ENCODE measurements at regions not wholly inside any gene's neighbourhood (a gene's known extent, or its start where the extent isn't known, plus 50 kb on each side); places are given as distances from the start of the nearest gene placed in this dataset.

- Mint-ChIP-seq H3K27me3 (peaks cover 79% of the 10 kb centered on the region), H3K27ac (no peak overlapping the region), H3K4me3 (no peak overlapping the region), H3K36me3 (ENCODE audit: low read depth) (no peaks in the 10 kb centered on the region), H3K4me1 (no peaks in the 10 kb centered on the region)
- H3K9me3 ChIP-seq (ENCODE audit: control insufficient read depth, low read length, poor library complexity, severe bottlenecking) = no peaks in the 10 kb centered on the region
- no peak for ATAC-seq
- no peak for DNase-seq
These were observed 352.1 kb downstream of the MTX2 start for GRCh38 chr2:176621350-176621749.

GRCh38 chr2:176622792-176623191 is 353.6 kb downstream of the MTX2 start:
- Mint-ChIP-seq H3K4me3 (no peak overlapping the region), H3K4me1 (no peaks in the 10 kb centered on the region), H3K27me3 (peaks cover 87% of the 10 kb centered on the region), H3K27ac (no peak overlapping the region), H3K36me3 (ENCODE audit: low read depth) (no peaks in the 10 kb centered on the region)
- H3K9me3 ChIP-seq (ENCODE audit: control insufficient read depth, low read length, poor library complexity, severe bottlenecking) = no peaks in the 10 kb centered on the region
- ATAC-seq (no peak), DNase-seq (no peak)

GRCh38 chr2:176626796-176627195 is 357.6 kb downstream of the MTX2 start:
- Mint-ChIP-seq H3K36me3 (ENCODE audit: low read depth) (no peaks in the 10 kb centered on the region), H3K27ac (no peak overlapping the region)
- no peak for DNase-seq

GRCh38 chr2:176628438-176628837 is 359.2 kb downstream of the MTX2 start:
- H3K9me3 ChIP-seq (ENCODE audit: control insufficient read depth, low read length, poor library complexity, severe bottlenecking) = no peaks in the 10 kb centered on the region
- H3K27me3 Mint-ChIP-seq = peaks cover 72% of the 10 kb centered on the region
- peaks cover 2% of the 10 kb centered on the region for H3K4me1 Mint-ChIP-seq
- no peaks in the 10 kb centered on the region for H3K36me3 Mint-ChIP-seq (ENCODE audit: low read depth)
- H3K4me3 Mint-ChIP-seq = no peak overlapping the region
- DNase-seq (no peak), ATAC-seq (no peak)
- H3K27ac Mint-ChIP-seq = no peak overlapping the region

More at GRCh38 chr2:176626796-176627195, 357.6 kb downstream of the MTX2 start:
- no peak for ATAC-seq
- H3K9me3 ChIP-seq (ENCODE audit: control insufficient read depth, low read length, poor library complexity, severe bottlenecking) = no peaks in the 10 kb centered on the region
- Mint-ChIP-seq H3K4me3 (no peak overlapping the region), H3K4me1 (peaks cover 2% of the 10 kb centered on the region), H3K27me3 (peaks cover 74% of the 10 kb centered on the region)

DNA sequence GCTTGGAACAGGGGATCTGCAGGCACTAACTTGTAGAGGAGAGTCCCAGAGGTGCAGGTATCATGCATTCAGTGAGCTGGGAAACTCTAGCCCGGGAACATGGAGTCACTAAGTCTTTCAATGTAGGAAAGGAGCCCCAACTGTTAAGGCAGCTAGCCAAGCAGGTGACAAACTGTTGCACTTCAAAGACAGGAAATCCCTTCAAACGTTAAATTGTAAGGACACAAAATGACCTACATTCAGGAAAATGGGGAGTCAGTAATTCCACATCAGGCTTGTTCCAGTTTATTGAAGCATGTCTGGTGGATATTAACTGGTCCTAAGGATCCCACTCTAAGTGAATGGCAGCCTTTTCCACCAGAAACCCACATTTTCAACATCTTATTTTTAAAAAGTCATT is 364.5 kb downstream of the MTX2 start:
- H3K36me3 Mint-ChIP-seq (ENCODE audit: low read depth) = no peaks in the 10 kb centered on the region
- no peak overlapping the region for H3K4me3 Mint-ChIP-seq
- peaks cover 41% of the 10 kb centered on the region for H3K27me3 Mint-ChIP-seq
- H3K27ac Mint-ChIP-seq = no peak overlapping the region
- no peak for ATAC-seq
- peaks cover 2% of the 10 kb centered on the region for H3K4me1 Mint-ChIP-seq
- DNase-seq = no peak
- no peaks in the 10 kb centered on the region for H3K9me3 ChIP-seq (ENCODE audit: control insufficient read depth, low read length, poor library complexity, severe bottlenecking)

- no peaks in the 10 kb centered on the region for H3K9me3 ChIP-seq (ENCODE audit: control insufficient read depth, low read length, poor library complexity, severe bottlenecking)
- H3K4me1 Mint-ChIP-seq = peaks cover 2% of the 10 kb centered on the region
- no peaks in the 10 kb centered on the region for H3K36me3 Mint-ChIP-seq (ENCODE audit: low read depth)
- H3K4me3 Mint-ChIP-seq = no peak overlapping the region
- ATAC-seq (no peak), DNase-seq (no peak)
- H3K27me3 Mint-ChIP-seq = peaks cover 58% of the 10 kb centered on the region
- H3K27ac Mint-ChIP-seq = no peak overlapping the region
These were observed 367.2 kb downstream of the MTX2 start for GRCh38 chr2:176636401-176636800.

DNA sequence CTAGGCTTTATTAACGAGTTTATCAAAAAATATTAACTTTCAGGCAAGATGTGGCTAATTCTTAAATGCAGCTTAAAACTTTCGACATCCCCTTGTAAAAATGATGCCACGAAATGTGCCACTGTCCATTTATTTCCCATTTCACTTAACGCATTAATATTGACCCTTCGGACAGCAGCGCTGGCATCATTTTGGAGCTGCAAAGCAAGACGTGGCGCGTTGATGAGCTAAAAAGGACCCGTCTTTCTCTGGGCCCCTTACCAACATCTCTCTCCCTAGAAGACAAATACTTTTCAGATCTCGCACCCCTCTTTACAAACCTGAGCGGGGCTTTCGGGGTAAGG is 367.9 kb downstream of the MTX2 start:
- ATAC-seq (no peak), DNase-seq (no peak)
- Mint-ChIP-seq H3K27me3 (peaks cover 62% of the 10 kb centered on the region), H3K4me3 (peak overlapping the region; percentile 80), H3K27ac (no peak overlapping the region), H3K4me1 (peaks cover 2% of the 10 kb centered on the region), H3K36me3 (ENCODE audit: low read depth) (no peaks in the 10 kb centered on the region)
- H3K9me3 ChIP-seq (ENCODE audit: control insufficient read depth, low read length, poor library complexity, severe bottlenecking) = no peaks in the 10 kb centered on the region

DNA sequence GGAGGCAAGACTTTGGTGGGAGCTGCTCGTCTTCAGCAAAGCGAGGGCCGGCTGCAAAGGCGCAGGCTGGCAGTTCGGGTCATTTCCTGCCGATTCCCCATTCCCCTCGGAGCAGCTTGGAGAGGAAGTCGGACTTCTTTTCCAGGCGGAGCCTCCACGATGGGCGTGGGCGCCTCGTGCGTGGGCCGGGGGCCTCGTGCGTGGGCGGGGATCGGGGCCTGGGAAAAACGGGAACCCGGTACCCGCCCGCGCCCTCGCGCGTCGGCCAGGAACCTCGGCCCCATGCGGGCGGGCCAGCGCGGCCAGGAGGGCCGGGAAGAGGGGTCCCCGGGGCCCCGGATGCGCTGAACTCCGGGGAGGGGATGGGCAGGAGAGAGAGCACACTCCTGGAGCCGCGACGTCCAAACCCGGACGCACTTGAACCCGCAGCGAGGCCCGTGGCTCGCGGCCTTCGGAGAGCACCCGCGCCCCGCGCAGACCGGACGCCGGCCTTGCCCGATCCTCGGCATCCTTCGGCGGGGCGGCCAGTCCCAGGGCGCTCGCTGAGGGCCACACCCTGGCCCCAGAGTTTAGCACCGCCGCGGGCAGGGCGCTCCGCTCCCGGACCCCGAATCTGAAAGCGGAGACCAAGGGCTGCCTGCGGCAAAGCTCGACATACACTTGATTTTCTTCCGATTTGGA is 368.4 kb downstream of the MTX2 start:
- peaks cover 2% of the 10 kb centered on the region for H3K4me1 Mint-ChIP-seq
- H3K4me3 Mint-ChIP-seq = peak overlapping the region; percentile 80
- H3K36me3 Mint-ChIP-seq (ENCODE audit: low read depth) = no peaks in the 10 kb centered on the region
- H3K27ac Mint-ChIP-seq = no peak overlapping the region
- H3K9me3 ChIP-seq (ENCODE audit: control insufficient read depth, low read length, poor library complexity, severe bottlenecking) = no peaks in the 10 kb centered on the region
- peak; percentile 36 for ATAC-seq
- no peak for DNase-seq
- peaks cover 62% of the 10 kb centered on the region for H3K27me3 Mint-ChIP-seq

- H3K27ac Mint-ChIP-seq = no peak overlapping the region
- peaks cover 2% of the 10 kb centered on the region for H3K4me1 Mint-ChIP-seq
- DNase-seq (peak; percentile 9 to 43 (median 18)), ATAC-seq (peak; percentile 88)
- H3K27me3 Mint-ChIP-seq = peaks cover 63% of the 10 kb centered on the region
- H3K36me3 Mint-ChIP-seq (ENCODE audit: low read depth) = no peaks in the 10 kb centered on the region
- H3K9me3 ChIP-seq (ENCODE audit: control insufficient read depth, low read length, poor library complexity, severe bottlenecking) = no peaks in the 10 kb centered on the region
- peak overlapping the region; percentile 69 for H3K4me3 Mint-ChIP-seq
These were observed 369.1 kb downstream of the MTX2 start for GRCh38 chr2:176638167-176639015.

GRCh38 chr2:176639016-176639343 is 369.7 kb downstream of the MTX2 start:
- no peaks in the 10 kb centered on the region for H3K36me3 Mint-ChIP-seq (ENCODE audit: low read depth)
- H3K27ac Mint-ChIP-seq = no peak overlapping the region
- peaks cover 63% of the 10 kb centered on the region for H3K27me3 Mint-ChIP-seq
- ATAC-seq = no peak
- no peak for DNase-seq
- H3K4me1 Mint-ChIP-seq = peaks cover 2% of the 10 kb centered on the region
- no peak overlapping the region for H3K4me3 Mint-ChIP-seq
- H3K9me3 ChIP-seq (ENCODE audit: control insufficient read depth, low read length, poor library complexity, severe bottlenecking) = no peaks in the 10 kb centered on the region

- DNase-seq = no peak
- no peak overlapping the region for H3K27ac Mint-ChIP-seq
- no peak overlapping the region for H3K4me3 Mint-ChIP-seq
- H3K27me3 Mint-ChIP-seq = peaks cover 69% of the 10 kb centered on the region
- H3K9me3 ChIP-seq (ENCODE audit: control insufficient read depth, low read length, poor library complexity, severe bottlenecking) = no peaks in the 10 kb centered on the region
- peaks cover 2% of the 10 kb centered on the region for H3K4me1 Mint-ChIP-seq
- H3K36me3 Mint-ChIP-seq (ENCODE audit: low read depth) = no peaks in the 10 kb centered on the region
- ATAC-seq = no peak
These were observed 370.4 kb downstream of the MTX2 start for GRCh38 chr2:176639671-176640070.

- Mint-ChIP-seq H3K36me3 (ENCODE audit: low read depth) (peaks cover 2% of the 10 kb centered on the region), H3K27me3 (peaks cover 83% of the 10 kb centered on the region), H3K4me3 (no peak overlapping the region), H3K4me1 (peaks cover 2% of the 10 kb centered on the region), H3K27ac (no peak overlapping the region)
- ATAC-seq = no peak
- no peaks in the 10 kb centered on the region for H3K9me3 ChIP-seq (ENCODE audit: control insufficient read depth, low read length, poor library complexity, severe bottlenecking)
- DNase-seq = no peak
These were observed 372.2 kb downstream of the MTX2 start for GRCh38 chr2:176641436-176641835.

GRCh38 chr2:176642074-176642473 is 372.8 kb downstream of the MTX2 start:
- DNase-seq (no peak), ATAC-seq (no peak)
- H3K9me3 ChIP-seq (ENCODE audit: control insufficient read depth, low read length, poor library complexity, severe bottlenecking) = no peaks in the 10 kb centered on the region
- no peak overlapping the region for H3K27ac Mint-ChIP-seq
- peaks cover 2% of the 10 kb centered on the region for H3K36me3 Mint-ChIP-seq (ENCODE audit: low read depth)
- peaks cover 2% of the 10 kb centered on the region for H3K4me1 Mint-ChIP-seq
- no peak overlapping the region for H3K4me3 Mint-ChIP-seq
- peaks cover 84% of the 10 kb centered on the region for H3K27me3 Mint-ChIP-seq

- Mint-ChIP-seq H3K27me3 (peaks cover 88% of the 10 kb centered on the region), H3K4me3 (no peak overlapping the region), H3K36me3 (ENCODE audit: low read depth) (peaks cover 2% of the 10 kb centered on the region), H3K4me1 (no peaks in the 10 kb centered on the region), H3K27ac (no peak overlapping the region)
- DNase-seq (no peak), ATAC-seq (no peak)
- no peaks in the 10 kb centered on the region for H3K9me3 ChIP-seq (ENCODE audit: control insufficient read depth, low read length, poor library complexity, severe bottlenecking)
These were observed 374.4 kb downstream of the MTX2 start for GRCh38 chr2:176643646-176644045.
